Gastrocnemius medialis (tissue), 4 donors: ENCODE measurements at regions not wholly inside any gene's neighbourhood (a gene's known extent, or its start where the extent isn't known, plus 50 kb on each side); places are given as distances from the start of the nearest gene placed in this dataset.

Experiments used
- CTCF ChIP-seq, 5 experiments: fragments of 450-650 bp in 3 of 5; fragments of 200-600 bp in 2 of 5; sonication (generic) in 2 of 5; IDR thresholded peaks in 4 of 5; conservative IDR thresholded peaks in 1 of 5; 1 replicate in 4 of 5; 2 replicates in 1 of 5; pipeline ENCODE4 v1.5.1; 2016 to 2019; ENCODE audit warnings: antibody characterized with exemption in 5 of 5, mild to moderate bottlenecking in 3 of 5, moderate library complexity in 3 of 5
- POLR2A ChIP-seq, 2 donors: fragments of 450-650 bp; IDR thresholded peaks; one replicate each; pipeline ENCODE4 v1.6.1; 2017; ENCODE audit warnings: antibody characterized with exemption in 2 of 2, mild to moderate bottlenecking in 2 of 2, moderate library complexity in 2 of 2

- no peak for TF ChIP-seq CTCF (IDR thresholded peaks at IDR 0.05 in 4 of 5, conservative IDR thresholded peaks at IDR 0.05 in 1 of 5)
- TF ChIP-seq POLR2A (IDR thresholded peaks at IDR 0.05), result no peak
Measured at GRCh38 chr3:988785-989184, 104.0 kb upstream of the CNTN6 start.
